HG02970 (cell line): ENCODE measurements at regions not wholly inside any gene's neighbourhood (a gene's known extent, or its start where the extent isn't known, plus 50 kb on each side); places are given as distances from the start of the nearest gene placed in this dataset.

ENCODE experiments used
- ATAC-seq: cut with Tn5 transposase; IDR thresholded peaks from one replicate; pipeline ENCODE4 v1.9.1; 2021; ENCODE audit warnings: mild to moderate bottlenecking, moderate library complexity, moderate number of reproducible peaks; ENCODE audit not compliant: unreplicated experiment, low FRiP score

DNA sequence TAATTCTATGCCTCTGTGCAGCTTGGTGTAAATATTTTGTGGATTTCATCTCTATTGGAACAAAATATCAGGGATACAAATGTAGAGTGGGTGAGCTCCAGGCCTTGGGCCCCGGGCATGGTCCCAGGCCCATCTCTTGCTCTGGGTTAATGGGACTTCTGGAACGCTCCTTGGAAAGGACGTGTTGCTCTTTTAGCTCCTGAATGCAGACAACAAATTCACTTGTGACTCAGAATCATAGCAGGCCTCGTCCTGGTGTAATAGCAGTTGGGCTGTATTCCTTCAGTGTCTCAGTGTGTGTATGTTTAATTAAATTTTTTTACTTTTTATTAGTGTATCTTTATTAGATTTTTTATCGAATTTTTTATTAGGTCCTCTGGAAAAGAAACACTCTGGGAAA lies 266.7 kb upstream of the C2CD4B start:
- no peak for ATAC-seq

DNA sequence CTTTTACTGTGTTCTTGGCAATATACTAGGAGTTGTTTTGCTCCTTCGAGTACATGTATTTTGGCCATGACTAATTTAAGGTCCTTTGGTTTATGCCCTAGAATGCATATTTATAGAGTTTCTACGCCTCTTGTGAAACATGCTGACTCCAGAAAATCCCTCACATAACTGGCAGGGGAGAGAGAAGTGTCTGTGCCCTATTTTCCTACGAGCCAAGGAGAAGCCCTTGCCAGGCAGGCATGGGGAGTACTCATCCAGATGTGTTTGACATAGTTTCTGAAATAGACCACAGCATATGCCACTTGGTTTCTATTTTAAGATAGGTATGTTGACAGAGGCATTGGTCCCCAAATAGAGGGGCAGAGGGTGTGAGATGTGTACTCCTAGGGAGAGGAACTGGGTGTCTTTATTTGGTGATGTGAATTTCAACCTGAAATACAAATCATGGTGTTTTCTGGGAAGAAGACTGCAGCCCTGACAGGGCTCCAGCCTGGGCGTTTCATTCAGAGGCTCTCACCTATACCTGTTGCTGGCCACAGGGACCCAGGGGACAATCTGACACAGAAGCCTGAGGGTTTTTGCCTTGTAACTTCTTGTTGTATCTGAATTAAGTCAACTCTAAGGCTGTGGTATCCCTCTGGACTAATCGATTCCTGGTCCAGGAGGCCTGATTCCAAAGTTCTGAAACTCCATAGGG lies 267.8 kb upstream of the C2CD4B start:
- ATAC-seq: no peak

DNA sequence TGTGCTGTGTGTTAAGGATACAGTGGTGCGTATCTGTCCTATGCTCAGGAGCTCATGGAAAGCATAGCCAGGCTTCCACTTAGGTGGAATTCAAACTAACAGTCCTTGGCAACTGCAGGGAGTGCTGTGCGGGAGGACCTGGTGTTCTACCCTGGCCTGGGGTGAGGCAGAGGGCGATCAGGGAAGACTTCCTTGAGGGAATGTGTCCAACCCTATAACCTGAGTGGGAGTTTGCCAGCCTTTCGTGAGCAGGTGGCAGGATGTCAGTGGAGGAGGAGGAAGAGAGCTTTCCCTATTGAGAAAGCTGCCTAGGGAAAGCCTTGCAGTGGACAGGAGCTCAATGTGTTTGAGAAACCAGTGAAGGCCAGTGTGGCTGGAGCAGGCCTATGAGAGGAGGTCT lies 271.1 kb upstream of the C2CD4B start:
- ATAC-seq: no peak

DNA sequence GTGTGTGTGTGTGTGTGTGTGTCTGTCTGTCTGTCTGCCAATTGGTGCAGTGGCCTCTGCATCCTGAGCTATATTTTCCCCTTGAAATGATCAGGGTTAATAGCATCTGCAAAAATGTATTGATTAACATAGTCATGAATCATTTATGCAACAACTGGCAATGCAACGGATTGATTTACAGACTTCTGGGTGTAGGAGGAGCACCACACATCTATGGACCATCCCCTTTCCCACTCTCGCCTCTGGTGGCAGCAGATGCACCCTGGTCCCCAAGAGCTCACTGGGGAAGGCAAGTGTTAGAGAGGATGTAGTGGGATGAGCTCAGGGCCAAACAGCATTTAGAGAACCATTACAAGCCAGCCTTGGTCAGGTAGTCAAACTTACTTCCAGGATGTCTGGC lies 272.7 kb upstream of the C2CD4B start:
- no peak for ATAC-seq

DNA sequence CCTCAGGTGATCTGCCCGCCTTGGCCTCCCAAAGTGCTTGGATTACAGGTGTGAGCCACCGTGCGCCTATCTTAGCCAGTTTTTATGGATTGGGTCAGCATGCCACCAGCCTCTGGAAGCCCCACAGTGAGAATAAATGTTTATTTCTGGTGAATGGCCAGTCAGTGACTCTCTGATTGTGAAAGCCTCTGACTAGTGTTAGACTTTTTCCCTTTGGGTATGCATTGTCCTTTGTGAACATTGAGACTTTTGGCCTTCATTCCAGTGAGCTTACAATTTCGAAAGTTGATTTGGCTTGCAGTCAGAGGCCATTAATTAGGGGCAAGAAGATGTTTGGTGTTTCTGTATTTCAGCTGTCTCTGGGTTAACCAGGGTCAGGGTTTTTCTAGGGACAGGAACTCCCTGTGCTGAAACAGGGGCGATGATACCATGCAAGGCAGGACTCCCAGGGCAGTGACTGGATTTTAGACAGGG lies 274.5 kb upstream of the C2CD4B start:
- ATAC-seq: no peak

DNA sequence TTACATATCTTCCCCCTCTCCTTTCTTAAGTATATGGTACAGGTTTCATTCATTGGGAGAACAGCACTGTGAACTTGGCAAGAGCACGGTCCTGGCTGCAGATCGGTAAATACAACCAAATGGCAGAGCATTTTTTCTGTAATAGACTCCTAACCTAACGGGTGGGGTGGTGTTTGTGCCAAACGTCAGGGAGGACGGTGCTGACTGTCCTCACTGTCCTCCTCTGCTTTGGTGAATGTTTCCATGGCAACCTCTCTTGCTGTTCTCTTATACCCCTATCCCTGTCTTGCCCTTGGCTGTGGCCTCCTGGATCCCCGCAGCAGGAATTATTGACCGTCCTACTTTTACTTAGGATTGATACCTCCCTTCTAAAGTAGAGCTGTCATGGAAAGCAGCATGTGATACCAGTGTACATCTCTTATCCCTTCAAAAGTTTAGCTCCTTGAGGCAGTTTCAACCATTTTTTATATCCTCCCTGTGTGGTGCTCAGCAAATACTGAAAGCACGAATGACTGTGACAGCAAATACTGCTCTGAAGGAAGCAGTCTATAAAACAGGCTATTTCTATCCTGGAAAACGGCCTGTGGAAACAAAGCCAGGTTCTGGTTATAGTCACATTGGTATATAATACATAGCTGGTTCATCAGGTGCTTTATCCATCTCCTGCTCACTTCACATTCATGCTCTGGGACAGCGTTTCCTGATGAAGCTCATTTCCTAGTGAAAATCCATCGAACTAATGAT lies 275.4 kb upstream of the C2CD4B start:
- no peak for ATAC-seq

DNA sequence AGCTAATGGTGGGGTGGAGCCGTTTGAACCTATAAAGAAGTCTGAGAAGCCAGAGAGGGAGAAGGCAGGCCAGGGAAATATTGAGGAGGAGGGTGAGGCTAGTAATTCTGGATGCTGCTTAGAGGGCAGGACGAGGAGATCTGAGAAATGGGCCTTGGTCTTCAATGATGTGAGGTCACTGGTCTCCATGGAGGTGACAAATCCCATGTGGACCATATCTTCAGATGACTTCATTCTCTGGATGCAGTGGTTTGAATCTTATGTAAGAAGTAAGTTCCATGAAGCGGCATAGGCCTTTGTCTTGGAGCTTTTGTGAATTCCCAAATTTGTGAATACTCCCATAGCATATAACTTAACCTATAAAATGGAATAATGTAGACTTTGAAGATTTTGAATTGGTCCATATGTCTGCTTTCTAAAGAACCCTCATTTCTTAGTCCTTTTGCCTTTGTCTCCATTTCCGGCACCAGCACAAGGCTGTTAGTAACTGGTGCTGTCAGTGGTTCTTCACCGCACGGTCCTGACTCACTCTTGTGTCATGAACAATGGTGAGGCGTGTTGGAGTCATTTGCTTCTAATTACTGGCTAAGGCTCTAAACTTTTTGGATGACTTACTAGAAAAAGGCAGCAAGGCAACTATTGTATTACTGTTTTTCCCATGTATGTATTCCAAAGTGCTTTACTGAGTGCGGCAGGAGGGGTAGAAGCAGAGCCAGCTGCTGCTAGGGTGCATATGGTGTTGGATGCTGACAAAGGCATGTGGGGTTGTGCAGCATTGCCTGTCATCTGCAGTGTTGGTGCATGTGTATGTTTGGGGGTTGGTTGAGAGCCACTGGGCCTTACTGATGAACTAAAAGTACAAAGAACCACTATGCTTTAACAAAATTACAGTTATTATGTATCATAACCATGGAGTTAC lies 279.3 kb upstream of the C2CD4B start:
- ATAC-seq: no peak

DNA sequence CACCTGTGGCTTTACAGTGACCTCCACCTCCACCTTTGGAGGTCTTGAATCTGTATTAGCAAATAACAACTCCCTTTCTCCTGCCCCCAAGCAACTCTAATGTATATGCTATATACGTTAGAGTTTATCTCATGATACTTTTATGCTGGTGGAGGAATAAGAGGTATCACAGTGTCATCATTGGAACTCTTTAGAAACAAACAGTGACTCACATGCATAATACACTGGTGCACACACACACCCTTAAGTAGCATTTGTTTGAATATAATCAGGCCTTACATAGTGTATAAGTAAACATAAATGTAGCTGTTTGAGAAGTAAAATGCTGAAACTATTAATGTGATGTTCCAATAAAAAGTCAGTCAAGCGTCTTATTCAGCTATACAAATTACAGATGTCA lies 280.2 kb upstream of the C2CD4B start:
- no peak for ATAC-seq

DNA sequence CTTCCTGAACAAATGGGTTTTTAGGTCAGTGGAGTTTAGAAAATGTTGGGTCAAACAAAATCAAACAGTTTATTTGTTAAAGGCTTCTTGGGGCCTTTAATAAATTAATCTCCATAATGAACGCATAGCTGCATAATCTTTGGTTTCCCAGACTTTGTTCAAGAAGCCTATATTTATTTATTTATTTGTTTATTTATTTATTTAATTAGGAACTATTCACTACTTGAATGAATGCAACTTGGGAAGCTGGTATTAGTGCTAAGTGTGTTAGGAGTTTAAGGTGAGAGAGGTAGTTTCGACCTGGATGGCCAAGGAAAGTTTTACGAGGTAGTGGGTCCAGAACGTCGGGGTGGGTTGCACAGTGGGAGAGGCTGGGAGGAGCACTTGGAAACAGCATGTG lies 281.9 kb upstream of the C2CD4B start:
- no peak for ATAC-seq

DNA sequence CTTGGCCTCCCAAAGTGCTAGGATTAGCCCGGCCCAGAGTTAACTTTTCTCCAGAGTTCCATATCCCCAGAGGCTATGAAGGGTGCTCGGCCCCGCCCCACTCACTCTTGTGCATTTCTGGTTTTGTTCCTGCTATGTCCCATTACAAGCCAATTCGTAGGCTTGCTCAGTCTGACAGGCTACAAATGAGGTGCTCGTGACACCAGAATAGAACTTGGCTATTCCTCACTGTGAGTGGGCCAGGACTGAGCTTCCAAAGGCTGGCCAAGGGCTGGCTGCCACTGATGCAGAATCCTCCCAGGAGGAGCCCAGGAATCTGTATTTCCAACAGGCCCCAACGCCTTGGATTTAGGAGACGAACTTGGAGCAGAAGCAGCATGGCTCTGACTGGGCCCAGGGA lies 282.7 kb upstream of the C2CD4B start:
- no peak for ATAC-seq

DNA sequence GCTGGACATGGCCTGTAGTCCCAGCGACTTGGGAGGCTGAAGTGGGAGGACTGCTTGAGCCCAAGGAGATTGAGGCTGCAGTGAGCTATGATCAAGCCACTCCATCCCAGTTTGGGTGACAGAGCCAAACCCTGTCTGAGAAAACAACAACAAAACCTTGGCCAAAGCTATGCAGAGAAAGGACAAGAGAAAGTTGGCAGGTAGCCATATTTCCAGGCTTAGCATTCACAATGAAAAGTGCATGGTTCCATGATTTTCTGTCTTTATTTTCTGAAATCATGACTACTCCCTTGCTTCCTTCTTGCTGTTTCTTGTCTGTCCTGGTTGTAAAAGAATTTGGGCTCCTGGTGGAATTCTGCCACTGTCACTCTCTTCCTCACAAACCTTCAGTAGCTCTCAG lies 284.6 kb upstream of the C2CD4B start:
- no peak for ATAC-seq

DNA sequence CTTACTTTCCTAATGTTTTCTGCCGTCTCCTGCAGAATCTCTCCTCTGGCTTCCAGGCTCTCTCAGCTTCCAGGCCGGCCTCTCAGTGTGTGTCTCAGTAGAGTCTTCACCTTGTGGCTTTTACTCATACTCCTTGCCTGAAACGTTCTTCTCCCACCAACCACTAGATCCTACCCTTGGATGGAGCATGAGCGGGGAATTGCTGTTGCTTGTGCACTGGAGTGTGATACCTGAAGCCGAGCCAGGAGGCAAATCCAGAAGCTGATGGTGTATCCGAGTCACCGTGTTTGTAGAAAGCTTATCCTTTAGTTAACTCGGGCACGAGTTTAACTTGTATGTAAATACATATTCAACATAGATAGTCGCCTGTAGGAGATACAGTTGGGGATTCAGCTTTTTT lies 285.0 kb upstream of the C2CD4B start:
- ATAC-seq: no peak

DNA sequence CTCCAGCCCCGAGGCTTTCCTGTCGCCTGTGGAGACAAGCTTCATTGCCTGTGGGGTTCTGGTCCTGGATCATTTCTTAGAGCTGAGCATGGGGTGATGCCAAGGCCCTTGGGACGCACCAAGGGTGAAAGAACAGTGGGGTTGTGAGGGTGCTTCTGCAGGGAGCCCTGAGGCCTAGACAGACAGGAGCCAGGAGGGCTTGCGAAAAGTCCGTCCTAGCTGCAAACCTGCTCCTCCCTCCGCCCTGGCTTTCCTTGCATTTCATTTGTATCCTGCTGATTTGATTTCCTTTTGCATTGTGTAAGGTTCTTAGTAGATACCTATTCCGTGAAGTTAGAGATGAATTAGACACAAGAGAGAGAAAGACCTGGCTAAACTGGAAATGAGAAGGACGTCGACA lies 286.9 kb upstream of the C2CD4B start:
- ATAC-seq: no peak

DNA sequence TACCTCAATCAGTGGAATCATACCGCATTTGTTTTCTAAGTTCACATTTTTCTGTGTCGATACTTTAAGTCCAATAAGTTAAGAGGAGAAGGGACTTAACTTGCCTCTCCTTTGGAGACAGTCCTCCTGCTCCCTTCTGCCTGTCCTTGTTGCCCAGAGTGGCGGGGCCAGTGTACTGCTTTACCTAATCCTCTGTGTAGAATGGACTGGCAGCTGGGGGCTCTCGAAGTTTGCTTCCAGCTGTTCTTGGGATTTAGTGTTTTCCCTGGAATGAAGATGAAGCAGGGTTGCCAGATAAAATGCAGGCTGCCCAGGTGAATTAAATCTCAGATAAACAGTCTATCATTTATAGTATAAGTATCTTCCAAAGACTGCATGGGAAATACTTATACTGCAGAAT lies 287.6 kb upstream of the C2CD4B start:
- ATAC-seq: no peak

DNA sequence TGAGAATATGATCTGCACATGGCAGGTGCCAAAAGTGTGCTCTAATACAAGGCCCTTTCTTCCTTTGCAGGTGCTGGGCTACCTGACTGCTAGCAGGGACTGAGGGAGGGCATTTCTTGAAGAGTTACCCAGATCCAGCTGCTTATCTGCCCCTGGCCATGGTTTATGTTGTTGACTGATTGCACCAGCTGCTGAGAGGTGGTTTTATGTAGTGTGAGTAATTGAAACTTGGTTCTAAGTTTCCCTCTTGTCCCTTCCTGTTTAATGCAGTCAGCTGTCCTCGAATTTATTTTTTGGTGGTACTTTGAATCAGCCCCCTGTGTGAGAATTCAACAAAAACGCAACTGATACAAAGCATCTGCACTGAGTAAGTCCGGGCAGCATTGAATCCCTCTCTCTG lies 288.3 kb upstream of the C2CD4B start:
- no peak for ATAC-seq

DNA sequence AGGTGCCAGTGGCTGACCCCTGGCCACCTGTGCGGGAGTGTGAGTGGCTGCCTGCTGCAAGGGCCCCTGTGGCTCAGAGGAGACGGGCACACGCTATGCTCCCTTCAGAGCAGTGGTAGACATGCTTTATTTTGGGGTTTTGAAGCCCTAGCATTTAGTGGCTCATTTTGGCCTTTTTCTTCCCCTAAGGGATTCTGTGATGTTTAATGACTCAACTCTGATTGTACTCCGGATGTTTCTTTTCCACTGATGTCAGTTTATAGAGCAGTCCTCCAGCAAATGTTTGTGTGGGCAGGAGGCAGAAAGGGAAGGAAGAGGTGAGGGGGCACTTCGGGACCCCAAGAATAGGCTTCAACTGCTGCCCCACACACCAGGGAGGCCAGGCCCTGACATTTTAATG lies 288.9 kb upstream of the C2CD4B start:
- ATAC-seq: no peak

DNA sequence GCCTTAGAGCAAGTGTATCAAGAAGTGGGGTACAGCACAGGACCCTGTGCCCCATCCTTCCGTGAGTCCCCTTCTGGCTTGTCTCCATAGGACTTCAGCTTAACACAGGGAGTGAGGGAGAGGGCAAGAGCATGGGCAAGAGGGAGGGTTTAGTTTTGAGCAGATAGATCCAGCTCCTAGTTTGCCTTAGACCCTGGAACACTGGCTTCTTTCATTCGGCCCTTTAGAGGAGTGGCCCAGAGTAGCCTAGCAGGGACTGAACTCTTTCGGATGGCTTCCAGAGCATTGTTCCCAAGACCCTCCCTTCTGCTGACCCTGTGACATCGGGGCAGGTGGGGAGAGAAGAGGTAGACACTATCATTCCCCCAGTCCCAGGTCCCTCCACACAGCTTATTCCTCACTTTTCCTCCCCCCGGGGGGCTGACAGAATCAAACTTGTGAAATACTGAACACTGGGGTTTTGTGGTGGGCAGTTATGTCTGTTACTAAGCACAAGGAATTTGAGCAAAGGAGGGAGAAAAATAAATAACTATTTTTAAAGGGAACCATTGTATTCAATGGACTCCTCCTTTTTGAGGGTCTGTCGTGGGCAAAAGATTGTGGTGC lies 289.6 kb upstream of the C2CD4B start:
- no peak for ATAC-seq

DNA sequence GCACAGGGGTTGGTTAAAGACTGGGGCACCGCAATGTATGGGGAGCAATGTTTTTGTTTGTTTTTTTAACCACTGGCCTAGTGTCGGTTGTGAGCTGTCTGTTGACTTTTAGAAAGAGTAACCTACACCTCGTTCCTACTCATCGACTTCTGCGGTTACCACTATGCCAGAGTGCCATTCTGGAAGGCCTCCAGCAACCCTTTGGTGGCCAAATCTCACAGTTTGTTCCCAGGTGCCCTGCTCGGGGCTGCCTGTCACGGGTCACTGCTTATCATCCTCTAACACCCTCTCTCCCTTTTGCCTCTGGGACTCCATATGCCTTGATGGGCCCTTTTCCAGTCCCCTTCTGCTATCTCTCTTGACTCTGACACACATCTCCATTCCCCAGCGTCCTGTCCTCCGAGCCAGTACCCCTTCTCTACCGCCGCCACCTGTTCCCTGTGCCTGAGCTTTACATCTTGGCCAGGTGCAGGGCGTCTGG lies 290.4 kb upstream of the C2CD4B start:
- no peak for ATAC-seq

DNA sequence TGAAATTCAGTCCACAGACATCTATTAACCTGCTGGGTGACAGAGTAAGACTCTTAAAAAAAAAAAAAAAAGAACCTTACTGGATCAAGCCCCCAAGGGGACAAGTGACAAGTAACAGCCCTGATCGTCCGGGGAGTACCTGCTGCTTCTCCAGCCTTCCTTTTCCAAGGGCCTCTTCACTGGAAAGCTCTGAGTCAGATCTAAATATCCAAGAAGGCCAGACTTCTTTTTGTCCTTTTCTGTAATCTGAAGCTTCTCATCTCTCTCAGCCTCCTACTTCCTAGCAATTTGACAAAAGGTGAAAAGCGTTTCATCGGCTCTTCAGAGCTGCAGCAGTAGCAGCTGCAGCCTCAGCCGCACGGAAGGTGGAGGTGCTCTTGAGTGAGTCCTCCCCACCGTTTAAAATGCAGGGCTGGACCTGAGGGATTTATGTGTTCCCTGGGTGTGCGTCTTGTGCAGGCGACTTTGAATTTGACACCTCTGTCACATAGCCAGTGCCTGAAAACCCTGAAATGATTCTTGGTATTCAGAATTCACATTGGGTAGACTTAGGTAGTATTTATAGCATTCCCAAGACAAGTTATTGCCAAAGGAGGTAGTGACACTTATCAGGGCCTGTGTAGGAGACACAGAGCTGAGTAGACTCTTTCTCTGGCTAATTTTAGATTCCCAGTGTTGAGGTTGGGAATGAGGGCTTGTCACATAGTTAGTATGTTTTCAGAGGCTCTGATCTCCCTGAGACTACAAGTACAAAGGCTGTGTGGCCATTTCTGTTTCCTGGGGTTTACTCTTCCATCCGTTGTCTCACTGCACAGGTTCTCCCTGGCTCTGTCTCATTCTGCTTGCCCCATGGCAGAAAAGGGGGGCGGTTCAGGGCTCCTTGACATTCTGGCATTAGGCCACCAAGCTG lies 291.2 kb upstream of the C2CD4B start:
- ATAC-seq: no peak

DNA sequence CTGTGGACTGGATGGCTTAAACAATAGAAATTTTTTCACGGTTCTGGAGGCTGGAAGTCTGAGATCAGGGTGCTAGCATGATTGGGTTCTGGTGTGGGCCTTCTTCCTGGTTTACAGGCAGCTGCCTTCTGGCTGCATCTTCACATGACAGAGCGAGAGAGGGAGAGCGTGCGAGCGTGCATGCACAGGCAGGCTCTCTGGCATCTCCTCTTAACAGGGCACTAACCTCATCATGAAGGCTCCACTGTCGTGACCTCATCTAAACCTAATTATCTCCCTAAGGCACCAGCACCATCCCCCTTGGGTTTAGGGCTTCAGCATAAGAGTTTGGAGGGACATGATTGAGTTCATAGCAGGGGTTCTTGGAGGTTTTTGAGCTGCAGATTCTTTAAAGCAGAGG lies 292.0 kb upstream of the C2CD4B start:
- no peak for ATAC-seq
